Stimulated activated naive CD4-positive, alpha-beta T cell treated with Interleukin-2 at 50 U/mL for 16 hours (primary cell): ENCODE measurements at regions not wholly inside any gene's neighbourhood (a gene's known extent, or its start where the extent isn't known, plus 50 kb on each side); places are given as distances from the start of the nearest gene placed in this dataset.

Experiments used
- DNase-seq: peaks from one replicate; lab custom pipeline; 2025; lab: John Stamatoyannopoulos, UW

DNA sequence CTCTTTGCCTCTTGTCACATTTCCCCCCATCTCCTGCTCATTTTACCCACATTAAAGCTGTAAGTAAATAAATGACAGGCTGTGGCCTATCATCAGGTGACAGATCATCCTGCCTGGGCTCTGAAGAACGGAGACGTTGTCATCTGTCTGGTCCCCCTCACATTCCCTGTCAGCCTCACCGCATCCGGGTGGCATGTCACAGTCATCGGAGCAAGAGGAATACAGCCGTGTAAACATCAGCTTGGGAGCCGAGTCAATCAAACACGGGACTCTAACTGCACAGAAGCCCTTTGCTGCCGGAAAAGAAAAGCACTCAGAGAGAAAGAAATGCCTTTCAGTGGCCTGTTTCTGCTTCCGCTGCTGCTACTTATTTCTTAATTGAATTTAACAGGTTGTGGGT lies 371.9 kb upstream of the ID4 start:
- DNase-seq = no peak

DNA sequence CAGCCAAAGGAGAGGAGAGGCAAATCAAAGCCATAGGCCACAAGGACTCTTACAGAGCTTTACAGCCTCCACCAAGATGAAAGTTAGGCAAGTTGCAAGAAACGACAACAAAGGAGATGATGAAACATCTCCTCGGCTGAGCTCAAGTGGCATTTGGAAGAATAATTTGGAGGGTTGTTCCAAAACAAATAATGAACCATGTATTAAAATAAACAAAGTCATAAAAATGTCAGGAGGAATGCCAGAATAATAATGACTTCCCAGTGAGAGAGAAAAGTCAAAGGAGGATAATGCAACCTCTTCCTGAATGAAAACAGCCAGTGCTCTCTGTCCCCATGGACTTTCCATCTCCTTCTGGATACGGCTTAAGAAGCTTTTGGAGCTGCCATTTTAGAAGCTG lies 371.4 kb upstream of the ID4 start:
- no peak for DNase-seq

DNA sequence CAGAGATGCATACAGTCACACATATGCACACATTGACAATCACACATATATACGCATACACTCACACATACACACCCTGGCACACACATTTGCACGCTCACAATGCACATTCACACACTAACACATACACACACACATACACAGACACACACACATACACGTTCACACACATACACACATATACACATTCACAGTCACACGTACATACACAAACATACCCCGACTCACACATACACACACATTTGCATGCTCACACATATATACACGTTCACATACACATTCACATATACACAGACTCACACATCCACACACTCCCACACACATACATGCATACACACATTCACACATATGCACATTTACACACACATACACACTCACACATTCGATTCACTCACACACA lies 366.8 kb upstream of the ID4 start:
- no peak for DNase-seq

DNA sequence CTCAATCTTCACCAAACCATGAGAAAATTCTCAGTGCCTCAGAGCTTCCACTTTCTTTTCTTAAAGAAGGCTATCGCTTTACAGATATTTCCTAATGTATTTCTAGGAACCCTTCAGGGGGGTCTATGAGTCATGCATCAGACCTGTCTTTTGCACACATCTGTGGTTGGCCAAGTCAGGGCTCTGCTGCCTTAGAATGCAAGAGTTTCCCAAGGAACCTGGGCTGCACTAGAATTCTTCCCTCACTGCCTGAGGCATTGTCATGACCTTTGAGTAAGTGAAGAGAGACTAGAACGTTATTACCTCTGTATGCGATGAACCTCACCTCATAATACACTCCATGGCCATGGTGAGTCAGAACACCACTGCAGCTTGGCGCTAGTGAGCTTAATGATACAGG lies 365.0 kb upstream of the ID4 start:
- no peak for DNase-seq

DNA sequence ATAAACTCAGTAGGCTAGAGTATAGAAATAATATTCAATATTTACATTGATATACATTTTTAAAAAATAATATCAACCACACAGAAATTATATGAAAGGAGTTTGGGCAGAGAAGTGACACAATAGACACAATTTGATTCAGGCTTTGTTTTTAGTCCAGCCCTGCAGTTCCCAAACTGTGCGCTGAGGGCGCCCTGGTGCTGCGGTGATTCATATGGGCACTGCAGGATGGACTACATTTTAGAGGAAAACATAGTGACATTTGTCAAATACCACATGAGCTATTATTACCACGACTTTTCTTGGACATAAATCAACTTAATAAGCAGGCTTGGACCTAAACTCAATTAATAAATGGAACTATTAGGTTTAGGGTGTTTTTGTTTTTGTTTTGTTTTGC lies 364.3 kb upstream of the ID4 start:
- no peak for DNase-seq

DNA sequence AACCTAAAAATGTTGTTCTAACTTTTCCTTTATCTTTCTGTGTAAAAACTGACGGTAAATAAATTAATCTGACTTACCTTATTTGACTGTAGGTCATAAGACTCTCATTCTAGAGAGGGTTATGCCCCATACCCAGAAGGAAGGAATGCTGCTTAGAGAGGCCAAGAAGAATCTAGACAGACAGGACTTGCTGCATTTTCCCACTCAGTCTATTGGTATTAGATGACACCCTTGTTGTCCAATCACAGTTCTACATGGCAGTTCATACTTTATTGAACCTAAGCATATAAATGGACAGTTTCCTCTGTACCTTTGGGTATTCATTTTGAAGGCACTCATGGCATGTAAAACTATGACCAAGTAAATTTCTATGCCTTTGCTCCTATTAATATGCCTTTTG lies 359.6 kb upstream of the ID4 start:
- DNase-seq = no peak

DNA sequence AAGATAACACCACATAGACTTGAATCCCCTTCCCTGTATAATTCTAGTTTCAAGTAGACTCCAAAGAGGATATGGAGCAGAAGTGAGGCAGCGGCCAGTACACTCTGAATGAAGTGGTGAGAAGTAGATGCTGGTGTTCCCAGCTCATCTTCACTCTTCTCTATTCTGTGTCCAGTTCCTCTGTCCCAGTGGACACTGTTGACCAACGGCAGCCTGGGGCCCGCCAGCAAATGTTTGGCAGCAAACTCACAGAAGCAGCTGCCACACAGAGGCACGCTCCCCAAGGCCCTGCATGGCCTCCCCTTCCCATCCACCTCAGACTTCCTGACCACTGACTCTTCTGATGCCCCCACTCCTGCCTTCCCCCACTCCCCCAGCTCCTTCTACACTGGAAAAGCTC lies 358.9 kb upstream of the ID4 start:
- no peak for DNase-seq

DNA sequence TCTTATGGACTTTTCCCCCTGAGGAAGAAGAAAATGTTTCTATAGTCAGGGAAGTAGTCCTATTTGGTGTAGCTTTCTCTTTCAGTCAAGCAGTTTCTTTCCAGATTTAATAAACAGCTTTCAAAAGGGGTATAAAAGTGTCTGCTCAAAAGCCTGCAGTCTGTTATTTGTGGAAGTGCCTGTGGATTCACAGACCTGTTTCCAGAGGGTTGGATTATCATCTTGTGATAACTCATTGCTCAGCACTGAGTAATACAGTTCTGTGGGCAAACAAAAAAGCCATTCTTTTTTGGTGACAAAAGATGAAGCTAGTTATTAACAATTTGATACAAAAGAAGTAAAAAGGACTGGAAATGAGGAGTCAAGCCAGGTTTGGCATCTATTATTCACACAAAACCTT lies 358.2 kb upstream of the ID4 start:
- DNase-seq = no peak

DNA sequence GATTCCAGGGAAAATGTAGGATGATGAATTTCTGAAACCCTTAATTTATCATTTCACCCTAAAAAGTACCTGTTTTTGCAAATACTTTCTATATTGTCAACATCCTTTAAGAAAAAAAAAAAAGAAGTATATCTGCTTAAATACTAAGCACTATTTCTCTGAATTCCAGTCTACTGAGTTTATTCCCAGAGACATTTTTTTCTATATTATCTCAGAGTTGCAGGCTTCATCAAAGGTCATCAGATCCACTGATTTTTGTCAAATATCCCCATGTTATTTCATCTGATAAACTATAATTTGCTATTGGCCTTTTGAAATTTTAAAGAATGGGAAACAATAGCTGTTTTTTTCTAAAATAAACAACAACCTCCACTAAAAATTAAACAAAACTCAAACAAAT lies 357.6 kb upstream of the ID4 start:
- DNase-seq = no peak

DNA sequence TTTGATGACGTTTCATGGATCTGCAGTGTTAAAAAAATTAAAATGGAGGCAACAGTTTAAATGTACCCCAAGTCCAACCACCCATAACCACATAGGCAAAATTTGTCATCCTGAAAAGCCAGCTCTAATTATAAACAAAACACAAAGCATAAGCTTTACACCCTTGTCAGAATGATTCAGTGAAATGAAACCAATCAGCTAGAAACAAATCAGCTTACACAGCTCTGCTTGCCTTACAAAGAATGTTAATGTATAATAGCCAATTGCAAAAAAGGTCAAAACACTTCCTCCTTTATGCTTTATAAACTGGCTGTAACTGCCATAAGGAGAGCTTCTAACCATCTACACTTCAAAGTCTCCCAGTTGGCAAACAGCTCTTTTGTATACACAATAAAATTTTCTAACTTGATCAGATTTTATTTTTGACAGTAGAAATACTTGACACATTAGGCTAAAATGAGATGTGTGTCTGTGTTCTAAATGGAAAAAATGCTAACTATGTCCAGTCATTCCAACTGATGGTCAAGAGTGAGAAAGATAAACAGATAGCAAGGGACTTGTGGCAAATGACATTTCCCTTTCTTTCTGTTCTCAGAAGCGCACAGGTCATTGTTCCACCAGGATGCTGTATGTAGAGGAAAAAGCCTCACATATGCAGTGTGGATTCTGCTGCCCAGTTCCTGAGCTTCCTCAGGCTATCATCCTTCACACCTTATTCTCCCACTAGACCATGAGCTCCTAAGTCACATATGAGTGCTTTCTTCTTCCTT lies 344.3 kb upstream of the ID4 start:
- no peak for DNase-seq

DNA sequence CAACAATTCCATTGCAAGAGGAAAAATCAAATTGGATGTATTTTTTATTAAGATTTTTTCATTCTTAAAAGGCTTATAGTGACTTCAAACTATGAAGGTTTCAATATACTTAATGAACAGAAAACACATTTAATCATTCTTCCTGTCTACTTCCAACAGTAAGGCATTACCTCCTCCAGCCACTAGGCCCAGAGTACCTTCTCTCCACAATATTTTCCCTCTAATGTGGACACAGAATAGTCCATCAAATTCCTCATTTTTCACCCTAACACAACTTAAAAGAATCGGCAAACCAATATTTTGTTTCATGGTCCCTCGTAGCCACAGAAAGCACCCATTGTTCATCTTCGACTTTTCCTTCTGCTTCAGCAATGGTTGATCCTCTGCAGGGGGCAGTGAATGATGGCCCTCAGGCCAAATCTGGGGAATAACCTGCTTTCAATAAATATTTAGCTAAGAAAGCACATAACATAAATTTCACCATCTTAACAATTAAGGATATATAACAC lies 335.4 kb upstream of the ID4 start:
- no peak for DNase-seq

DNA sequence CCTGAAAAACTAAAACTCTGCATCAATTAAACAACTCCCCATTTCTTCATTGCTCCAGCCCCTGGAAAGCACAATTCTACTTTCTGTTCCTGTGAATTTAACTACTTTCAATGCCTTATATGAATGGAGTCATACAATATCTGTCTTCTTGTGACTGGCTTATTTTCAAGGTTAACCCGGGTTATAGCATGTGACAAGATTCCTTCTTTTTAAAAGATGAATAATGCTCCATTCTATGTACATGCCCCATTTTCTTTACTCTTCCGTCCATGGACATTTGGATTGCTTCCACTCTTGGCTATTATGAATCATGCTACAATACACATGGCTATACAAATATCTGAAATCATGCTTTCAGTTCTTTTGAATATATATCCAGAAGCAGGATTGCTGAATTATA lies 334.9 kb upstream of the ID4 start:
- no peak for DNase-seq

DNA sequence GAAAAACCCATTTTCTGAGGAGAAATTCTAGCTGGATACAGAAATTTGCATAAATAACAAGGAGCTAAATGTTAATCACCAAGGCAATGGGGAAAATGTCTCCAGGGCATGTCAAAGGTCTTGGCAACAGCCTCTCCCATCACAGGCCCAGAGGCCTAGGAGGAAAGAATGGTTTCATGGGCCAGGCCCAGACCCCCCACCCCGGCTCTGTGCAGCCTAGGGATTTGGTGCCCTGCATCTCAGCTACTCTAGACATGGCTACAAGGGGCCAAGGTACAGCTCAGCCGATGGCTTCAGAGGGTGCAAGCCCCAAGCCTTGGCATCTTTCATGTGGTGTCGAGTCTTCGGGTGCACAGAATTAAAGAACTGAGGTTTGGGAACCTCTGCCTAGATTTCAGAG lies 321.2 kb upstream of the ID4 start:
- no peak for DNase-seq

DNA sequence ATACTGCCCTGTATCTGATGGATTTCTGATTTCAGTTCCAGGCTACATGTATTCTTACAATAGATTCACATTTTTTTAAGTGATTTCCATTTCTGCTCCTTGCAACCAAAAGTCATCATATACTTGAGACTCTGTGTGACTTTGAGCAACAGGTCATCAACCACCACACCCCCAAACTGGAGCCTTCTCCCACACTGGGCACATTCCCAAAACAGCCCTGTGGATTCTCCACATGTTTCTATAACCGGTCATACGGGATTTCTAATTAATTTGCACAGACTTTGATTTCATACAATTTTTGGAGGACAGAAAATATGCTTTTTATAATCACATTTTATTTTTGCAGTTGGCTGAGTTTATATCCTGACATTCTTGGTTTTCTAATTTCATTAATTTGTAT lies 317.2 kb upstream of the ID4 start:
- DNase-seq = no peak

DNA sequence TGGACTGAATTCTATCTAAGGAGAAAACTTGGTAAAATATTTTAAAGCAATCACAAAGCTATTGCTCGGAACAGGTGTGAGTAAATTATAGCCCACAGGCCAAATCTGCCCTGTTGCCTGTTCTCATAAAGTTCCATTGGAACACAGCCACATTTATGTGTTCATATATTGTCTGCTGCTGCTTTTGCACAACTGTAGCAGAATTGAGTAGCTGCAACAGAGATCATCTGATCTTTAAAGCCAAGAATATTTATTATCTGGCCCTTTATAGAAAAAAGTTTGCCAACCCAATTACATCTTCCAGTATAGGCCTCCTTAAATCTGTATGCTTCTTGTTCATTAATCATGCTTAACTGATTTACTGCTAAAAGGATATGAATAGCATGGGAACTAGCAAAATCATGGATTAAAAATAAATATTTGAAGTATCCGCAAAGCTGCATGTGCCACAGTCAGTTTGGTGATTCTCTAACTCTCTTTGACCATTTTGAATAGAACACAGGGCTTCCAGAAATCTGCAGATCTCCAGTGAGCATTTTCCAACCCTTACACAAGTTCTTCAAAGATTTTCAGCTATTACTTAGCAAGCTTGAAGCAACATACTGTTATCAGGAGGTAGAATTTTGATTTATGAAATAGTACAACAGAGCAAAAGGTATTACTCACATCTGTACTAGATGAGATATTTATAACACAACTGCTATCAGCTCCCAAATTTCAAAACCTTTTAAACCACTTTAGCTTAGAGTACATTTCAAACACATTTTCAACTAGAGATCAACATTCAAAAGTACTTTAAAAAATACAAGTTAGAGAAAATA lies 312.6 kb upstream of the ID4 start:
- no peak for DNase-seq

DNA sequence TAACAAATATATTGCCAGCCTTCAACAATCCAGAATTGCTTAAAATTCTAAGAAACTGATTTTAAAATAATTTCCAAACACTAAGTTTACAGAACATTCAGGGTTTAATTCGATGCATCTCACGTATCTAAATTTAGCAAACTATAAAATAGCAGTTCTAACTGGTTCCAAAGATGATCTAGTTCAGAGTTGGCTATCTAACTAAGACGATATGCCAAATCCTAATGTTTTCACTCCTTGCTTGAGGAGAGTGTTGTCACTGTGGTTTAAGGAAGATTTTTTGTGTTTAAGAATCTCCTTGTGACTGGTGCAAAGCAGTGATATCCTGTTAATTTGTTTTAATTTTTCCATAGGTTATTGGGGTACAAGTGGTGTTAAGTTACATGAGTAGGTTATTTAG lies 311.5 kb upstream of the ID4 start:
- no peak for DNase-seq

DNA sequence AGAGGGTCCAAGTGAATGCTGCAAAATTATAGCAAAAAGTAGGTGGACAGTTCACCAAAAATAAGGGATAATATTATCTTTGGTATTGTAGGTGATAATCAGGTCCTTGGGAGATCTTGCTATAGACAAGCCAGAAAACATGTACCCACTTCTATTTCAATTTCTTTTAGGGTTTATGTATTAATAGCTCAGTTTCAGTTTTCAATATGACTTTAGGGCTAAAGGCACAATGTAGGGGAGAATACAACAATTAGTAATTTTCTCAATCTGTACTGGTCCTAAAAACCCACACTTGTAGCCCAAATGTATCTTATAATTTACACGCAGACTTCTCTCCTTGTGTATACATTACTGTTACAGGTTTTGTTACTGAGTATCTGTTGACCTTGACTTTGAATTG lies 307.0 kb upstream of the ID4 start:
- DNase-seq = no peak

DNA sequence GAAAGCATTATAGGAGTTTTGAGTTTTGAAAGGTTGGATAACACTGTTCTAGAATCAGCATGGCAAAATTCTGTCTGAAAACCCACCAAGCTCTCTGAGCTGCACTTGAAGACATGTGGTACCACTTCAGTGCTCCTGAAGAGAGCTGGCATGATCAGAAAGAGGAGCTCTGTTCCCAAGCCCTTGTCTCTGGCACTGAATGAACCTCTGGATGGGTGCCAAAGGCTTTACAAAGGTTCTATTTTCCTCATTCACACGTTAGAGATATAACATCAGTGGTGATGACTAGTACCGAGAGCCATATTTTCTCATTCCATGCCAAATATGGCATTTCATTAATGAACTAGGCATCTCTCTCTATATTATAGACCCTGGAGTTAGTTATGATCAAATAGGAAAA lies 301.8 kb upstream of the ID4 start:
- DNase-seq = no peak

DNA sequence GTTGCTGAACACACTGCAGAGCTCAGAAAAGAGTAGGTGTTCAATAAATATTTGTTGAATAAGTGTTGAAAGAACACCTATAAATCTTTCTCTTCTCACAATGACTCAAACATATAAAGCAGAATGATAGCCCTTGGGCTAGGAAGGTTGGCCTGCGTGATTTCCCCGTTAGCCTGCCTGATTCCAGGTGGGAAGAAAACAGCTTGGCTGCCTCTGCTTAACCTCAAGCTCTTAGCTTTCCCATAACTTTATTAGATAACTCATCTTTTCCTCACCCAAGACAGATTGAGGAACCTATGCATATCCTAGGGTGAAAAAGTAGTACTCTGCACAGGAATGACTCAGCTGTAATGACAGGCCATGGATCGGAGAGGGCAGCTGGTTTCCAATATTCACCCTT lies 300.3 kb upstream of the ID4 start:
- no peak for DNase-seq

DNA sequence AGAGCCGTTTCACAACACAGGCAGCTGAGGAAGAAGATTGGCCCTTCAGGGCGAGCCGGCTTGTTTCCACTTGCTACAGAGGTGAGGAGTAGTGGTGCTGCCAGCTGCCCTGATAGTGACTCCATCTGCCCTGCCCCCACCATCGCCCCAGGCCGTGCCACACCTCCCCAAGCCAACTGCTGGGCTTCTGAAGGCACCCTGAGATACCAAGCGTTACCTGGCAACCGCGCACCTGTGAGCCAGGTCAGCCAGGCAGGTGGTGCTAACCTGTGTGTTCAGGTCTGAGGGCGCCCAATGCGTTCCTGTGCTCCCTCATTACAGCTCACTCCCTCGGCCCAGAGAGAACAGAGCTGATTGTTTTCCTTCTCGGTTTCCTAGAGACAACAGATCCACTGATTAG lies 299.1 kb upstream of the ID4 start:
- DNase-seq = no peak

DNA sequence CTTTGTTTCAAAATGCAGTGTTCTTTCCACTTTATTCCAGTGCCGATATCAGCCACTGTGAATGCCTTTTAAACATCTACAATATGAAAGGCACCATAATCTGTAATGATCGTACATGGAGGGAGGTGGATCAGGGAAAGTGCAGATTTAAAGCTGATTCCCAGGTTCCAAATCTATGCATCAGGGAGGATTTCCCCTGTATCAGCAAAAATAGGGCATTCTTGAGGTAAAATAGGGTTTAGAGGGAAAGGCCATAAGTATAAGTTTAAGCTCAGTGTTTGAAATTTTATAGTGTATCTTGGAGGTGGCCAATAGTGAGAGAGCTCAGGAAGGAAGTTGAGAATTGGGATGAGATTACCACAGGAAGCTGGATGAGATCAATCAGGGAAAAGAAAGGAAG lies 289.7 kb upstream of the ID4 start:
- no peak for DNase-seq

DNA sequence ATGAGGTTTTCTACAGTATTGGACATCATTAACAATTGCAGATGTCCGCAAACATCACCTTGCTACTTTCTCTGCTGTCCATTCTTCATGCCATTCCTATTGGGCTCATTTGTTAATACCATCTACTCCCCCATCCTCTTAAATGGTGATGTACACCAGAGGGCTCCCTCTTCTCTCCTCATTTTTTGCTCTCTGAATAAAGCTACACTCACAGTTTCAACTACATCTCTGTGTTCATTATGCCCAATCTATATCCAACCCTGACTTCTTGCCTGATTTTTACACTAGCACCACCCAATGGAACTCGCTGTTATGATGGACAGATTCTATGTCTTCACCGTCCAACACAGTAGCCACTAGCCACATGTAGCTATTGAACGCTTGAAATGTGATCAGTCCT lies 288.1 kb upstream of the ID4 start:
- no peak for DNase-seq

DNA sequence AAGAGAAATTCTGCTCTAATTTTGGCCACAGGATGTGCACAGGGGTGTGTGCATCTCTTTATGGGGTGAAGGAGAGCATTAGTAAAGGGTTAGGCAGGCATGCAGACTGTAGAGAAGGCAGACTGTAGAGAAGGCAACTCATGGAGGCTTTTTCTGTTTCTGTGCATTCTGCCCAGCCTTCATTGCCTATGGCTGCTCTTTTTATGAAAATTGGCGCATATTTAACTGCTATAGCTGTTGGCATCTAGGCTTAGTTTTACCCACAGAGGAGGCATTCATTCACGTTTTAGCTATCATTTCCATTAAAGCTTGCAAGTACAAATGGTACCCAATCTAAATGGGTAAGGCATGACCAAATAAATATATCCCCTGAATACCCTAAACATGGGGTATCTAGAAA lies 286.8 kb upstream of the ID4 start:
- DNase-seq = no peak

DNA sequence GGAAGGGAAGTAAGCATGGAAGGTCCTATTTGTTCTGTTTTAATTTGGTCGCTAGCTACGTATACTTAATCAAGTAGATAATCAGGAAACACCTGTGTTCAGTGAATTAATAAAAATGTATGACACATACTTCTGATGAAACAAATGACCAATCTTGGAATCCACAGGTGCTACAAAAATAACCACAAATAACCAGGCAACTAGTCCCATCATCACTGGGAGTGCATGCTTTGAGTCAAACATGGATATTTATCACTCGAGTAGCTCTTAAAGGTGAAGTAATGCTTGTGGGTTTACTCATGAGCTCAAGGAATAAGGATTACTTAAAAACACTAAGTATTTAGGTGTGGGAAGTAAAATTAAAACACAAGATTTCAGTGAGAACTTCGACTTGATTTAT lies 285.6 kb upstream of the ID4 start:
- DNase-seq = no peak
